GM12878 (cell line): ENCODE measurements at regions not wholly inside any gene's neighbourhood (a gene's known extent, or its start where the extent isn't known, plus 50 kb on each side); places are given as distances from the start of the nearest gene placed in this dataset.

Source experiments
- ATAC-seq: fragments of 200-7000 bp; cut with Tn5 transposase; 3 replicates; pipeline ENCODE4 v1.9.1; 2020; ENCODE audit warnings: mild to moderate bottlenecking, moderate library complexity
- BruUV-seq: library from RNA; stranded (reverse); fragments of 400-500 nt; replicated peaks from 2 replicates; lab custom pipeline; 2021; lab: Mats Ljungman, UMichigan
- CTCF ChIA-PET: fragments of 300-600 bp; sonication (Branson Sonifier 250); formaldehyde crosslinking; extraction: SDS; loops from one replicate; lab custom pipeline; 2021; ENCODE audit warnings: inconsistent platforms; lab: Yijun Ruan, JAX
- POLR2A ChIA-PET: fragments of 350-600 bp; formaldehyde crosslinking; extraction: SDS; loops from one replicate; lab custom pipeline; 2021; ENCODE audit warnings: inconsistent platforms; lab: Charles Lee
- RAD21 ChIA-PET: fragments of 300-600 bp; sonication (Branson Sonifier 250); formaldehyde crosslinking; loops from one replicate; lab custom pipeline; 2023; ENCODE audit warnings: antibody characterized with exemption; ENCODE audit not compliant: unreplicated experiment; lab: Charles Lee
- SMC1A ChIA-PET: fragments of 300-600 bp; sonication (Branson Sonifier 250); formaldehyde crosslinking; loops from one replicate; lab custom pipeline; 2023; ENCODE audit not compliant: unreplicated experiment, uncharacterized antibody; lab: Charles Lee
- DNase-seq: peaks from one replicate; pipeline ENCODE4 v3.0.0-alpha.2; 2011; ENCODE audit warnings: low read depth, low spot score
- FAIRE-seq: peaks from 3 replicates; lab custom pipeline; 2011; peaks lifted over from hg19 to GRCh38; lab: Jason Lieb, UNC
- H2AFZ ChIP-seq: 2 replicates; pipeline ENCODE4 v1.6.0; 2011; ENCODE audit warnings: low read depth, low read length, control low read depth; ENCODE audit not compliant: control insufficient read depth
- H3K27ac ChIP-seq: 2 replicates; pipeline ENCODE4 v1.5.1; 2011; ENCODE audit warnings: control low read depth; ENCODE audit not compliant: control insufficient read depth, insufficient read depth
- H3K27me3 ChIP-seq, 2 experiments: replicated peaks in 1 of 2; 2 replicates each; pipeline versions ENCODE4 v1.6.0 to v1.6.1; 2011; ENCODE audit warnings: low read length in 1 of 2; ENCODE audit not compliant: control insufficient read depth in 2 of 2, insufficient read depth in 2 of 2
- H3K36me3 ChIP-seq, 2 experiments: 2 replicates each; pipeline ENCODE4 v1.5.1; 2011; ENCODE audit warnings: low read length in 1 of 2; ENCODE audit not compliant: control insufficient read depth in 2 of 2, insufficient read depth in 2 of 2
- H3K4me1 ChIP-seq: 2 replicates; pipeline ENCODE4 v1.6.1; 2011; ENCODE audit warnings: mild to moderate bottlenecking, low read length, moderate library complexity, mixed read lengths; ENCODE audit not compliant: control insufficient read depth, insufficient read depth
- H3K4me2 ChIP-seq: 2 replicates; pipeline ENCODE4 v1.6.0; 2011; ENCODE audit warnings: control low read depth; ENCODE audit not compliant: control insufficient read depth, insufficient read depth
- H3K4me3 ChIP-seq: fragments of 200-600 bp; sonication (generic); 2 replicates; pipeline ENCODE4 v1.5.1; 2016
- H3K79me2 ChIP-seq: 2 replicates; pipeline ENCODE4 v1.6.0; 2011; ENCODE audit warnings: low read length; ENCODE audit not compliant: control insufficient read depth, insufficient read depth
- H3K9ac ChIP-seq: 2 replicates; pipeline ENCODE4 v1.8.0; 2011; ENCODE audit warnings: low read length, control low read depth, mixed read lengths; ENCODE audit not compliant: control insufficient read depth, insufficient read depth
- H3K9me3 ChIP-seq: replicated peaks from 3 replicates; pipeline ENCODE4 v1.5.1; 2011; ENCODE audit warnings: mild to moderate bottlenecking, low read length; ENCODE audit not compliant: control insufficient read depth, insufficient read depth
- H4K20me1 ChIP-seq: 2 replicates; pipeline ENCODE4 v1.6.0; 2011; ENCODE audit not compliant: control insufficient read depth, insufficient read depth
- BCL11A ChIP-seq: IDR thresholded peaks from 2 replicates; pipeline ENCODE4 v1.6.1; 2011; ENCODE audit warnings: low read depth, low read length
- EED ChIP-seq: sonication (generic); IDR thresholded peaks from 2 replicates; pipeline ENCODE4 v1.6.1; 2016; ENCODE audit warnings: antibody characterized with exemption, low read depth
- EZH2 ChIP-seq: IDR thresholded peaks from 2 replicates; pipeline ENCODE4 v1.6.1; 2012; ENCODE audit warnings: low read depth, mild to moderate bottlenecking, control low read depth, inconsistent platforms, low read length, borderline replicate concordance; ENCODE audit not compliant: control insufficient read depth
- FOXK2 ChIP-seq: fragments of 450-650 bp; IDR thresholded peaks from 2 replicates; pipeline ENCODE4 v1.6.1; 2017; ENCODE audit warnings: mild to moderate bottlenecking, moderate library complexity
- MEF2B ChIP-seq: fragments of 450-650 bp; IDR thresholded peaks from 2 replicates; pipeline ENCODE4 v1.6.1; 2018; ENCODE audit warnings: mild to moderate bottlenecking, moderate library complexity; ENCODE audit not compliant: partially characterized antibody, poor library complexity, severe bottlenecking
- MTA3 ChIP-seq: IDR thresholded peaks from 2 replicates; pipeline ENCODE4 v1.6.1; 2012; ENCODE audit warnings: low read length, inconsistent platforms, borderline replicate concordance
- NR2F1 ChIP-seq: fragments of 450-650 bp; conservative IDR thresholded peaks from 2 replicates; pipeline ENCODE4 v1.6.1; 2017; ENCODE audit warnings: mild to moderate bottlenecking
- SIX5 ChIP-seq: IDR thresholded peaks from 2 replicates; pipeline ENCODE4 v1.6.1; 2011; ENCODE audit warnings: mild to moderate bottlenecking, low read depth, low read length, moderate library complexity; ENCODE audit not compliant: severe bottlenecking
- SMC3 ChIP-seq: IDR thresholded peaks from 2 replicates; pipeline ENCODE4 v1.6.1; 2011; ENCODE audit warnings: low read length, improper control_type of control experiment, borderline replicate concordance
- TARDBP ChIP-seq: IDR thresholded peaks from 2 replicates; pipeline ENCODE4 v1.6.1; 2016; ENCODE audit warnings: borderline replicate concordance
- WGBS: methylation state at CpG from one replicate; pipeline ENCODE4 v1.1.6; 2016; ENCODE audit warnings: low lambda C conversion rate; ENCODE audit not compliant: insufficient replicate concordance, insufficient coverage; ENCODE audit errors: missing lambda C conversion rate; 5-methylcytosine and 5-hydroxymethylcytosine counted together
- in situ Hi-C: fragments of 300-500 bp; cut with MboI; formaldehyde crosslinking; loops from 9 replicates; pipeline ENCODE4 v1.14.3; 2018; ENCODE audit warnings: mixed read lengths
- intact Hi-C: fragments of 100-400 bp; cut with micrococcal nuclease; formaldehyde crosslinking; loops from one replicate; pipeline ENCODE4 v1.14.2; 2022; ENCODE audit not compliant: unreplicated experiment
- TF ChIP-seq, protein P1 (sequence below), 3 experiments: IDR thresholded peaks in 2 of 3; conservative IDR thresholded peaks in 1 of 3; 2 replicates each; pipeline ENCODE4 v1.5.1; 2011; ENCODE audit warnings: low read depth in 3 of 3, low read length in 3 of 3, mild to moderate bottlenecking in 3 of 3, control low read depth in 2 of 3, moderate library complexity in 2 of 3, inconsistent platforms in 1 of 3, mixed read lengths in 1 of 3; ENCODE audit not compliant: control insufficient read depth in 2 of 3, insufficient read depth in 1 of 3; ENCODE audit errors: extremely low read depth in 1 of 3

DNA sequence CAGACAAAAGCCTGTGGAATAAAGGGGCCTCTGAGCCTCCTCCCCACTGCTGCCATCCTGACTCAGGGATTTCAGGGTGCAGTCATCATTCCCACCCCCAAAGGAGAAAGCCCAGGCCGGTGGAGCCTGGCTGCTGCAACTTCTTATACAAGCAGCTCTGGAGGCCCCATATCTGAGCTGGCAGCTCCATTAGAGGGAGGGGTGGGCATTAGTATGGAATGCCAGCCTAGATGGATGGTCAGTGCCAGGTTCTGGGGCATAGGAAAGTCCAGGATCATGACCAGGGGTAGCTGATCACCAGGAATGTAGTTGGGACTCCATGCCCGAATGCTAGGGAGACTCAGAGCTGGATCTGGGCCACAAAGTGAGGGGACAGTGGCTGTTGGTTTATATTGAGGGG lies 581.0 kb downstream of the KCNJ18 start:
- Histone ChIP-seq H3K36me3 (no peaks in the 10 kb centered on the region), H4K20me1 (no peaks in the 10 kb centered on the region), H3K9me3 (no peaks in the 10 kb centered on the region; the same call in 2 of the 3 replicates), H3K27me3 (no peaks in the 10 kb centered on the region), H3K4me1 (no peaks in the 10 kb centered on the region), H3K79me2 (no peaks in the 10 kb centered on the region), H3K4me2 (no peak overlapping the region), H3K4me3 (no peak overlapping the region), H3K9ac (no peak overlapping the region), H2AFZ (no peak overlapping the region), H3K27ac (no peak overlapping the region)
- ChIA-PET POLR2A (no interaction called here), CTCF (no interaction called here), SMC1A (no interaction called here), RAD21 (no interaction called here)
- ATAC-seq (no peak), DNase-seq (no peak), FAIRE-seq (no peak)
- BruUV-seq, result no TSS peak
- in situ Hi-C loops (loop anchor here (10.0 kb wide), 2 partner anchors 49 to 119 kb away; no protein-coding TSS in a partner anchor), intact Hi-C loops (no loop called here)
- 4% methylated on average over 2 of the region's 2 CpGs for WGBS
- TF ChIP-seq BCL11A (no peak), MTA3 (no peak), TARDBP (no peak), NR2F1 (no peak), SMC3 (no peak), EZH2 (no peak), MEF2B (no peak), FOXK2 (no peak), EED (no peak), SIX5 (no peak)
- TF ChIP-seq, protein P1, sequence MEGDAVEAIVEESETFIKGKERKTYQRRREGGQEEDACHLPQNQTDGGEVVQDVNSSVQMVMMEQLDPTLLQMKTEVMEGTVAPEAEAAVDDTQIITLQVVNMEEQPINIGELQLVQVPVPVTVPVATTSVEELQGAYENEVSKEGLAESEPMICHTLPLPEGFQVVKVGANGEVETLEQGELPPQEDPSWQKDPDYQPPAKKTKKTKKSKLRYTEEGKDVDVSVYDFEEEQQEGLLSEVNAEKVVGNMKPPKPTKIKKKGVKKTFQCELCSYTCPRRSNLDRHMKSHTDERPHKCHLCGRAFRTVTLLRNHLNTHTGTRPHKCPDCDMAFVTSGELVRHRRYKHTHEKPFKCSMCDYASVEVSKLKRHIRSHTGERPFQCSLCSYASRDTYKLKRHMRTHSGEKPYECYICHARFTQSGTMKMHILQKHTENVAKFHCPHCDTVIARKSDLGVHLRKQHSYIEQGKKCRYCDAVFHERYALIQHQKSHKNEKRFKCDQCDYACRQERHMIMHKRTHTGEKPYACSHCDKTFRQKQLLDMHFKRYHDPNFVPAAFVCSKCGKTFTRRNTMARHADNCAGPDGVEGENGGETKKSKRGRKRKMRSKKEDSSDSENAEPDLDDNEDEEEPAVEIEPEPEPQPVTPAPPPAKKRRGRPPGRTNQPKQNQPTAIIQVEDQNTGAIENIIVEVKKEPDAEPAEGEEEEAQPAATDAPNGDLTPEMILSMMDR (IDR thresholded peaks at IDR 0.05 in 2 of 3, conservative IDR thresholded peaks at IDR 0.05 in 1 of 3; ENCODE audit: control insufficient read depth in 2 of 3, extremely low read depth in 1 of 3, insufficient read depth in 1 of 3, low read depth in 3 of 3, low read length in 3 of 3), result no peak
